CD8-positive, alpha-beta memory T cell (primary cell): ENCODE measurements at regions not wholly inside any gene's neighbourhood (a gene's known extent, or its start where the extent isn't known, plus 50 kb on each side); places are given as distances from the start of the nearest gene placed in this dataset.
"Not testable (repeated sequence)": the region's sequence is repeated elsewhere in the genome, so short reads cannot be mapped to it uniquely, and the experiment has no call there.

Experiments used
- CTCF ChIA-PET: fragments of 350-600 bp; sonication (Branson Sonifier 250); formaldehyde crosslinking; loops from one replicate; lab custom pipeline; 2021; ENCODE audit warnings: antibody characterized with exemption; lab: Charles Lee
- POLR2A ChIA-PET: fragments of 350-600 bp; sonication (Branson Sonifier 250); formaldehyde crosslinking; loops from one replicate; lab custom pipeline; 2021; ENCODE audit warnings: antibody characterized with exemption; lab: Charles Lee
- DNase-seq, 5 donors: peaks; one replicate each; pipeline versions ENCODE4 v3.0.0 to v3.0.0-alpha.2; 2020 to 2022; ENCODE audit warnings: mixed read lengths in 1 of 5
- H3K27ac ChIP-seq: one replicate; pipeline ENCODE4 v1.7.0; 2013; ENCODE audit warnings: low read depth, mild to moderate bottlenecking, low read length, moderate library complexity
- H3K27me3 ChIP-seq: 2 replicates; pipeline ENCODE4 v1.7.0; 2013; ENCODE audit warnings: low read length, mild to moderate bottlenecking; ENCODE audit not compliant: insufficient read depth, poor library complexity, severe bottlenecking
- H3K36me3 ChIP-seq: 2 replicates; pipeline ENCODE4 v1.7.0; 2013; ENCODE audit warnings: mild to moderate bottlenecking, low read length, moderate library complexity; ENCODE audit not compliant: insufficient read depth
- H3K4me1 ChIP-seq: 2 replicates; pipeline ENCODE4 v1.7.0; 2013; ENCODE audit warnings: mild to moderate bottlenecking, low read length, moderate library complexity; ENCODE audit not compliant: insufficient read depth
- H3K4me3 ChIP-seq: 2 replicates; pipeline ENCODE4 v1.7.0; 2013; ENCODE audit warnings: mild to moderate bottlenecking, low read length
- H3K9me3 ChIP-seq: 2 replicates; pipeline ENCODE4 v1.7.0; 2013; ENCODE audit warnings: mild to moderate bottlenecking, low read length
- H3K27ac Mint-ChIP-seq, 8 donors: one replicate each; pipeline ENCODE4 v1.8.0; 2020 to 2021; ENCODE audit warnings: mixed read lengths in 8 of 8, mild to moderate bottlenecking in 6 of 8, inconsistent platforms in 3 of 8, moderate library complexity in 3 of 8
- H3K27me3 Mint-ChIP-seq, 2 donors: one replicate each; pipeline ENCODE4 v1.8.0; 2020 to 2021; ENCODE audit warnings: mixed read lengths in 2 of 2, mild to moderate bottlenecking in 1 of 2, moderate library complexity in 1 of 2
- H3K36me3 Mint-ChIP-seq, 3 donors: one replicate each; pipeline ENCODE4 v1.8.0; 2020 to 2021; ENCODE audit warnings: mixed read lengths in 3 of 3, inconsistent platforms in 1 of 3, mild to moderate bottlenecking in 1 of 3
- H3K4me1 Mint-ChIP-seq, 3 donors: one replicate each; pipeline ENCODE4 v1.8.0; 2020 to 2021; ENCODE audit warnings: mixed read lengths in 3 of 3, inconsistent platforms in 1 of 3, mild to moderate bottlenecking in 1 of 3
- H3K4me3 Mint-ChIP-seq, 7 donors: one replicate each; pipeline ENCODE4 v1.8.0; 2020 to 2021; ENCODE audit warnings: mixed read lengths in 7 of 7, mild to moderate bottlenecking in 6 of 7, moderate library complexity in 4 of 7, inconsistent platforms in 2 of 7
- H3K9me3 Mint-ChIP-seq, 5 donors: one replicate each; pipeline ENCODE4 v1.8.0; 2020 to 2022; ENCODE audit warnings: mixed read lengths in 5 of 5, mild to moderate bottlenecking in 3 of 5, moderate library complexity in 2 of 5, inconsistent platforms in 1 of 5

- ChIA-PET POLR2A (no interaction called here), CTCF (no interaction called here)
- H3K27ac Mint-ChIP-seq = no peak overlapping the region
- Histone ChIP-seq H3K4me1 (no peaks in the 10 kb centered on the region), H3K27me3 (no peaks in the 10 kb centered on the region), H3K36me3 (no peaks in the 10 kb centered on the region), H3K27ac (no peak overlapping the region), H3K9me3 (no peaks in the 10 kb centered on the region), H3K4me3 (no peak overlapping the region)
- H3K27me3 Mint-ChIP-seq = peaks cover 13 to 45% of the 10 kb centered on the region in 2 donors
- no peaks in the 10 kb centered on the region for H3K36me3 Mint-ChIP-seq
- H3K4me1 Mint-ChIP-seq = no peaks in the 10 kb centered on the region
- peaks cover 0 to 2% (median 0%) of the 10 kb centered on the region in 5 donors for H3K9me3 Mint-ChIP-seq
- no peak overlapping the region for H3K4me3 Mint-ChIP-seq
- no peak for DNase-seq
Observed at GRCh38 chr2:175353275-175353674, 171.8 kb upstream of the ATP5MC3 start.

DNA sequence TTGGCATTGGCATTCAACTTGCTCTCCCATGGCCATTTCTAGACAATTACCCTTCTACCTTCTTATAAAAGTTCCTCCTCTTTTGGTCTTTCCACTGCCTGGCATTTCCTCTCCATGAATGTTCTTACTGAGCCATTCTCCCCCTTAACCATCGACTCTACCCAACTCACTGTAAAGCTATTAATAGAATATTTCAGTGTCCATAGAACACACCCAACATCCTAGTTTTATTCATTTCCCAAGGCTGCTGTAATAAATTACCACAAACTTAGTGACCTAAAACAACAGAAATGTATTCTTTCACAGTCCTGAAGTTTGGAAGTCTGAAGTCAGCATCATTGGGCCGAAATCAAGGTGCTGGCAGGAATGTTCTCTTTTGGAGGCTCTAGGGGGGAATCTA is 170.0 kb upstream of the ATP5MC3 start:
- CTCF ChIA-PET = no interaction called here
- peaks cover 15 to 51% of the 10 kb centered on the region in 2 donors for H3K27me3 Mint-ChIP-seq

GRCh38 chr2:175350105-175350504 is 168.6 kb upstream of the ATP5MC3 start:
- H3K4me3 Mint-ChIP-seq = no peak overlapping the region
- CTCF ChIA-PET = no interaction called here

More for the DNA sequence above, 170.0 kb upstream of the ATP5MC3 start:
- Mint-ChIP-seq H3K4me1 (no peaks in the 10 kb centered on the region), H3K4me3 (no peak overlapping the region), H3K27ac (no peak overlapping the region), H3K36me3 (no peaks in the 10 kb centered on the region), H3K9me3 (peaks cover 2 to 5% (median 4%) of the 10 kb centered on the region in 5 donors)
- Histone ChIP-seq H3K27me3 (no peaks in the 10 kb centered on the region), H3K9me3 (no peaks in the 10 kb centered on the region), H3K4me3 (no peak overlapping the region), H3K27ac (no peak overlapping the region), H3K4me1 (no peaks in the 10 kb centered on the region), H3K36me3 (no peaks in the 10 kb centered on the region)
- POLR2A ChIA-PET = no interaction called here
- DNase-seq = no peak

GRCh38 chr2:175342085-175342484 is 160.6 kb upstream of the ATP5MC3 start:
- CTCF ChIA-PET = no interaction called here
- Mint-ChIP-seq H3K27me3 (peaks cover 23 to 36% of the 10 kb centered on the region in 2 donors), H3K4me1 (no peaks in the 10 kb centered on the region), H3K9me3 (peaks cover 26 to 49% (median 44%) of the 10 kb centered on the region in 5 donors), H3K27ac (no peak overlapping the region), H3K4me3 (no peak overlapping the region), H3K36me3 (peaks cover 0 to 13% (median 2%) of the 10 kb centered on the region in 3 donors)
- H3K9me3 ChIP-seq = no peaks in the 10 kb centered on the region
- H3K27ac ChIP-seq = no peak overlapping the region
- H3K4me3 ChIP-seq = no peak overlapping the region
- peaks cover 8% of the 10 kb centered on the region for H3K27me3 ChIP-seq
- no peak for DNase-seq
- H3K4me1 ChIP-seq = no peaks in the 10 kb centered on the region
- H3K36me3 ChIP-seq = no peaks in the 10 kb centered on the region
- POLR2A ChIA-PET = no interaction called here

More at GRCh38 chr2:175350105-175350504, 168.6 kb upstream of the ATP5MC3 start:
- Mint-ChIP-seq H3K36me3 (no peaks in the 10 kb centered on the region), H3K27me3 (peaks cover 16 to 49% of the 10 kb centered on the region in 2 donors), H3K9me3 (peaks cover 5 to 10% (median 7%) of the 10 kb centered on the region in 5 donors), H3K4me1 (no peaks in the 10 kb centered on the region), H3K27ac (no peak overlapping the region)
- no peak for DNase-seq
- POLR2A ChIA-PET = no interaction called here
- Histone ChIP-seq H3K4me3 (no peak overlapping the region), H3K27me3 (no peaks in the 10 kb centered on the region), H3K36me3 (no peaks in the 10 kb centered on the region), H3K9me3 (no peaks in the 10 kb centered on the region), H3K4me1 (no peaks in the 10 kb centered on the region), H3K27ac (no peak overlapping the region)

GRCh38 chr2:175330195-175330594 is 148.7 kb upstream of the ATP5MC3 start:
- Histone ChIP-seq H3K4me3 (no peak overlapping the region), H3K4me1 (no peaks in the 10 kb centered on the region), H3K27ac (no peak overlapping the region), H3K36me3 (no peaks in the 10 kb centered on the region), H3K9me3 (no peaks in the 10 kb centered on the region), H3K27me3 (no peaks in the 10 kb centered on the region)
- H3K36me3 Mint-ChIP-seq = no peaks in the 10 kb centered on the region
- DNase-seq = no peak
- H3K9me3 Mint-ChIP-seq = peaks cover 0 to 11% (median 7%) of the 10 kb centered on the region in 5 donors
- peak overlapping the region in 2 of 8 donors; percentile 47 to 50 for H3K27ac Mint-ChIP-seq
- H3K27me3 Mint-ChIP-seq = peaks cover 0 to 3% of the 10 kb centered on the region in 2 donors
- H3K4me1 Mint-ChIP-seq = no peaks in the 10 kb centered on the region
- POLR2A ChIA-PET = no interaction called here
- no peak overlapping the region for H3K4me3 Mint-ChIP-seq
- CTCF ChIA-PET = no interaction called here

DNA sequence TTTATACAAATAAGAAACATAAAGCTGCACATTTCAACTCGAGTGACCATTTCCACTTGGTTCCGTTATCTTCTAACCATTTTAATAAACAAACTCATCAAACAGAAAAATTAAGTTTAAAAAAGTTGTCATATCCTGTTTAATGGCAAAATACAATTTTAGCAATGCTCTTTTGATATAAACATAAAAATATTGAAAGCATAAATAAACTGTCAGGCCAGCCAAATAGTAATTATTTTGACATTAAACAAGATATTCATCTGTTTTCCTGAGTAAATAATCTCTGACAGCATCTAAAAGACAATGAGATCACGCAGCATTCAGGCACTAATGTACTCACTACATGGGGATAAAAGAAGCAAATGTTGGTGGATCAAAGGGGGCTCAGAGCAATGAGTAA is 145.3 kb upstream of the ATP5MC3 start:
- no peak overlapping the region for H3K4me3 Mint-ChIP-seq
- CTCF ChIA-PET = no interaction called here

GRCh38 chr2:175326164-175326563 is 144.7 kb upstream of the ATP5MC3 start:
- H3K27ac Mint-ChIP-seq, H3K36me3 ChIP-seq, H3K27me3 ChIP-seq, CTCF ChIA-PET, H3K36me3 Mint-ChIP-seq, H3K9me3 ChIP-seq, H3K4me1 ChIP-seq, H3K4me3 ChIP-seq, POLR2A ChIA-PET, H3K4me3 Mint-ChIP-seq, H3K4me1 Mint-ChIP-seq, DNase-seq, H3K27ac ChIP-seq: not testable (repeated sequence)
- H3K9me3 Mint-ChIP-seq = peaks cover 0 to 12% (median 11%) of the 10 kb centered on the region in 5 donors
- peaks cover 2 to 22% of the 10 kb centered on the region in 2 donors for H3K27me3 Mint-ChIP-seq

More for the DNA sequence above, 145.3 kb upstream of the ATP5MC3 start:
- H3K9me3 Mint-ChIP-seq = peaks cover 0 to 12% (median 11%) of the 10 kb centered on the region in 5 donors
- Histone ChIP-seq H3K27ac (no peak overlapping the region), H3K4me3 (no peak overlapping the region), H3K36me3 (no peaks in the 10 kb centered on the region), H3K4me1 (no peaks in the 10 kb centered on the region), H3K27me3 (no peaks in the 10 kb centered on the region), H3K9me3 (no peaks in the 10 kb centered on the region)
- no peak for DNase-seq
- H3K4me1 Mint-ChIP-seq = no peaks in the 10 kb centered on the region
- H3K27ac Mint-ChIP-seq = no peak overlapping the region
- POLR2A ChIA-PET = no interaction called here
- H3K36me3 Mint-ChIP-seq = no peaks in the 10 kb centered on the region
- H3K27me3 Mint-ChIP-seq = peaks cover 0 to 16% of the 10 kb centered on the region in 2 donors

GRCh38 chr2:175323162-175323561 is 141.7 kb upstream of the ATP5MC3 start:
- Mint-ChIP-seq H3K4me1 (no peaks in the 10 kb centered on the region), H3K4me3 (no peak overlapping the region), H3K27me3 (peaks cover 2 to 28% of the 10 kb centered on the region in 2 donors), H3K27ac (no peak overlapping the region), H3K36me3 (no peaks in the 10 kb centered on the region), H3K9me3 (peaks cover 0 to 12% (median 11%) of the 10 kb centered on the region in 5 donors)
- H3K36me3 ChIP-seq = no peaks in the 10 kb centered on the region
- no peaks in the 10 kb centered on the region for H3K27me3 ChIP-seq
- no peak overlapping the region for H3K4me3 ChIP-seq
- ChIA-PET CTCF (no interaction called here), POLR2A (no interaction called here)
- H3K4me1 ChIP-seq = no peaks in the 10 kb centered on the region
- no peak for DNase-seq
- H3K9me3 ChIP-seq = no peaks in the 10 kb centered on the region
- no peak overlapping the region for H3K27ac ChIP-seq
